ENCODE measurements at regions not wholly inside any gene's neighbourhood (a gene's known extent, or its start where the extent isn't known, plus 50 kb on each side); places are given as distances from the start of the nearest gene placed in this dataset.

DNA sequence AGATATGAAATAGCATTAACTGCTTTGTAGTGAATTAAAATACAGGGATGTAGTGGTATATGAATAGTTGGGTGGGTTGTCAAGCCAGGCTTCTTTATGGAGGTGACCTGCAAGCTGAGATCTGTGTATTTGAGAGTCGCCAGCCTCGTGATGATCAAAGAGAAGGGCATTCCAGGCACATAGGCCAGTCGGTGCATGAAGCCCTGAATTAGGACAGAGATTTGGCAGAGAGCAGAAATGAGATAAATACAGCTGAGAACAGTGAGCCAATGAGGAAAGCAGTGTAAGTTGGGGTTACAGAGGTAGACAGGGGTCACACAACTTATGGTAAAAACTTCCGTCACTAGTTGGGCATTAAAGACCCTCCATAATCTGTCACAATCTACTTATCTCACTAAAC, 641.9 kb downstream of the OTOL1 start:
- TF ChIP-seq EZH2phosphoT487 (IDR thresholded peaks at IDR 0.05; ENCODE audit: borderline replicate concordance, low read depth, low read length) (no peak), CTCF (conservative IDR thresholded peaks at IDR 0.05; ENCODE audit: low read length) (no peak)

Data from OCI-LY7 (cell line).